HEK293T (cell line): ENCODE measurements at regions not wholly inside any gene's neighbourhood (a gene's known extent, or its start where the extent isn't known, plus 50 kb on each side); places are given as distances from the start of the nearest gene placed in this dataset.

Experiments used
- CTCF ChIA-PET: fragments of 350-600 bp; formaldehyde crosslinking; extraction: SDS; loops from one replicate; lab custom pipeline; 2021; ENCODE audit warnings: antibody characterized with exemption, inconsistent platforms; lab: Yijun Ruan, JAX
- POLR2A ChIA-PET: fragments of 350-600 bp; formaldehyde crosslinking; extraction: SDS; loops from one replicate; lab custom pipeline; 2020; ENCODE audit warnings: antibody characterized with exemption, inconsistent platforms; lab: Yijun Ruan, JAX
- DNase-seq: peaks from one replicate; pipeline ENCODE4 v3.0.0; 2012; ENCODE audit warnings: mixed read lengths; ENCODE audit errors: extremely low spot score
- ARNT ChIP-seq: fragments of 450-650 bp; IDR thresholded peaks from 2 replicates; pipeline ENCODE4 v1.6.1; 2017; ENCODE audit warnings: mild to moderate bottlenecking
- BHLHE40 ChIP-seq: fragments of 450-650 bp; IDR thresholded peaks from 2 replicates; pipeline ENCODE4 v1.6.1; 2016; ENCODE audit warnings: mild to moderate bottlenecking, moderate library complexity, borderline replicate concordance
- CTBP1 ChIP-seq: fragments of 450-650 bp; IDR thresholded peaks from 2 replicates; pipeline ENCODE4 v1.6.1; 2016; ENCODE audit warnings: borderline replicate concordance
- ELF4 ChIP-seq: fragments of 450-650 bp; IDR thresholded peaks from 2 replicates; pipeline ENCODE4 v1.6.1; 2017; ENCODE audit warnings: antibody characterized with exemption
- FOXA1 ChIP-seq: fragments of 450-650 bp; IDR thresholded peaks from 2 replicates; pipeline ENCODE4 v1.6.1; 2016; ENCODE audit warnings: mild to moderate bottlenecking
- FOXK2 ChIP-seq: fragments of 450-650 bp; IDR thresholded peaks from 2 replicates; pipeline ENCODE4 v1.6.1; 2016; ENCODE audit warnings: mild to moderate bottlenecking
- FOXM1 ChIP-seq: fragments of 450-650 bp; IDR thresholded peaks from 2 replicates; pipeline ENCODE4 v1.6.1; 2017; ENCODE audit warnings: mild to moderate bottlenecking, borderline replicate concordance
- HDGF ChIP-seq: fragments of 450-650 bp; IDR thresholded peaks from 2 replicates; pipeline ENCODE4 v1.6.1; 2017; ENCODE audit warnings: antibody characterized with exemption, borderline replicate concordance
- L3MBTL2 ChIP-seq: fragments of 450-650 bp; conservative IDR thresholded peaks from 2 replicates; pipeline ENCODE4 v1.6.1; 2016; ENCODE audit warnings: mild to moderate bottlenecking
- LEF1 ChIP-seq: fragments of 450-650 bp; IDR thresholded peaks from 2 replicates; pipeline ENCODE4 v1.6.1; 2017; ENCODE audit warnings: mild to moderate bottlenecking, borderline replicate concordance
- NFRKB ChIP-seq: fragments of 450-650 bp; IDR thresholded peaks from 2 replicates; pipeline ENCODE4 v1.6.1; 2016; ENCODE audit warnings: mild to moderate bottlenecking, moderate library complexity
- PKNOX1 ChIP-seq: fragments of 450-650 bp; IDR thresholded peaks from 2 replicates; pipeline ENCODE4 v1.6.1; 2016
- SP1 ChIP-seq: fragments of 450-650 bp; IDR thresholded peaks from 2 replicates; pipeline ENCODE4 v1.6.1; 2017
- SUZ12 ChIP-seq: fragments of 450-650 bp; IDR thresholded peaks from 2 replicates; pipeline ENCODE4 v1.6.1; 2016; ENCODE audit warnings: mild to moderate bottlenecking
- TARDBP ChIP-seq: fragments of 450-650 bp; IDR thresholded peaks from 2 replicates; pipeline ENCODE4 v1.6.1; 2016
- ZNF384 ChIP-seq: fragments of 450-650 bp; IDR thresholded peaks from 2 replicates; pipeline ENCODE4 v1.6.1; 2016

- ChIA-PET CTCF (no interaction called here), POLR2A (no interaction called here)
- no peak for DNase-seq
Measured at GRCh38 chr14:42090122-42090521, 483.4 kb downstream of the LRFN5 start.

GRCh38 chr14:42079911-42080310 lies 473.2 kb downstream of the LRFN5 start:
- DNase-seq: no peak
- CTCF ChIA-PET: no interaction called here
- TF ChIP-seq PKNOX1 (no peak), SP1 (no peak), NFRKB (no peak), LEF1 (no peak), TARDBP (no peak), FOXM1 (no peak), ARNT (no peak), BHLHE40 (no peak), FOXK2 (no peak), ZNF384 (no peak), FOXA1 (no peak), CTBP1 (no peak), SUZ12 (no peak), ELF4 (no peak), HDGF (no peak), L3MBTL2 (no peak)

More at GRCh38 chr14:42090122-42090521, 483.4 kb downstream of the LRFN5 start:
- no peak for TF ChIP-seq BHLHE40
- no peak for TF ChIP-seq TARDBP
- TF ChIP-seq CTBP1: no peak
- no peak for TF ChIP-seq L3MBTL2
- TF ChIP-seq NFRKB: no peak
- no peak for TF ChIP-seq FOXK2
- TF ChIP-seq HDGF: no peak
- no peak for TF ChIP-seq SP1
- TF ChIP-seq ZNF384: no peak
- TF ChIP-seq LEF1: no peak

GRCh38 chr14:42078345-42078744 lies 471.7 kb downstream of the LRFN5 start:
- TF ChIP-seq SUZ12 (no peak), NFRKB (no peak), ARNT (no peak), LEF1 (no peak), ZNF384 (no peak), FOXK2 (no peak), CTBP1 (no peak), HDGF (no peak), L3MBTL2 (no peak), SP1 (no peak), FOXA1 (no peak), BHLHE40 (no peak), ELF4 (no peak), PKNOX1 (no peak), TARDBP (no peak)
- POLR2A ChIA-PET: no interaction called here
- CTCF ChIA-PET: no interaction called here
- DNase-seq: no peak

More at GRCh38 chr14:42079911-42080310, 473.2 kb downstream of the LRFN5 start:
- POLR2A ChIA-PET: no interaction called here

DNA sequence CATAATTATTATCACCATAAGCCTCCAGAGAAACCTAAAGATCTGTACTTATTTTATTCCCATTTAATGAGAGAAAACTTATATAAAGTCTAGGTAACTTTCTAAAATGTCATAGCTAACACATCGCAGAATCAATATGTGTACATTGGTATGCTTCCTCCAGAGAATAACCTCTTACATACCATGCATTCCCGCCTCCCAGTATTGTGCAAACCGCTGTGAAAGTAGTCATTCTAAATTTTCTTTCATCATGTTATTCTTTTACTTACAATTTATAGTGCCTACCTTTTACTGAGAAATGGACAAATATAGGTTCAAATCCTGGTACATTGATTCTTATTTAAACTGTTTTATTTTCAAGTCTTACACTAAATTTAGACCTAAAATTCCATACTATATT lies 463.4 kb downstream of the LRFN5 start:
- no peak for DNase-seq
- POLR2A ChIA-PET: no interaction called here
- CTCF ChIA-PET: no interaction called here
- TF ChIP-seq ARNT: no peak
- no peak for TF ChIP-seq CTBP1
- TF ChIP-seq NFRKB: no peak
- no peak for TF ChIP-seq ELF4
- TF ChIP-seq HDGF: no peak
- no peak for TF ChIP-seq FOXK2
- no peak for TF ChIP-seq PKNOX1
- TF ChIP-seq LEF1: no peak
- TF ChIP-seq L3MBTL2: no peak
- TF ChIP-seq FOXM1: no peak
- TF ChIP-seq ZNF384: no peak
- TF ChIP-seq TARDBP: no peak
- no peak for TF ChIP-seq BHLHE40
- TF ChIP-seq FOXA1: no peak
- no peak for TF ChIP-seq SUZ12
- TF ChIP-seq SP1: no peak

- ChIA-PET CTCF (interaction anchor here (0.6 kb wide), 1 partner anchor 8 kb away, joined by 3 read pairs; no protein-coding TSS in a partner anchor), POLR2A (no interaction called here)
- no peak for DNase-seq
- TF ChIP-seq ZNF384 (no peak), L3MBTL2 (no peak), ARNT (no peak), SP1 (no peak), FOXM1 (no peak), LEF1 (no peak), FOXK2 (no peak), ELF4 (no peak), FOXA1 (no peak), PKNOX1 (no peak), CTBP1 (no peak), HDGF (no peak), NFRKB (no peak), BHLHE40 (no peak), SUZ12 (no peak), TARDBP (no peak)
Measured at GRCh38 chr14:42057111-42057510, 450.4 kb downstream of the LRFN5 start.
